Transverse colon (tissue), 4 donors: ENCODE measurements at regions not wholly inside any gene's neighbourhood (a gene's known extent, or its start where the extent isn't known, plus 50 kb on each side); places are given as distances from the start of the nearest gene placed in this dataset.

Experiments
- DNase-seq: peaks from one replicate; pipeline ENCODE4 v3.0.0-alpha.2; 2019
- H3K27ac ChIP-seq, 4 donors: fragments of 200-600 bp; sonication (generic); 2 replicates each; pipeline ENCODE4 v1.5.1; 2016 to 2018; ENCODE audit warnings: inconsistent platforms in 4 of 4
- H3K27me3 ChIP-seq: fragments of 200-600 bp; sonication (generic); 2 replicates; pipeline ENCODE4 v1.5.1; 2017; ENCODE audit warnings: inconsistent platforms
- H3K36me3 ChIP-seq, 4 donors: fragments of 200-600 bp; sonication (generic); 2 replicates each; pipeline ENCODE4 v1.5.1; 2017 to 2019; ENCODE audit warnings: inconsistent platforms in 4 of 4
- H3K4me1 ChIP-seq, 4 donors: fragments of 200-600 bp; sonication (generic); 2 replicates each; pipeline ENCODE4 v1.5.1; 2017 to 2020; ENCODE audit warnings: inconsistent platforms in 4 of 4
- H3K4me3 ChIP-seq, 4 donors: fragments of 200-600 bp; sonication (generic); 1 replicate in 1 of 4; 2 replicates in 3 of 4; pipeline versions ENCODE4 v1.5.1 to v1.6.1; 2017 to 2019; ENCODE audit warnings: inconsistent platforms in 4 of 4
- H3K9me3 ChIP-seq, 2 donors: fragments of 200-600 bp; sonication (generic); 2 replicates each; pipeline ENCODE4 v1.5.1; 2017 to 2019; ENCODE audit warnings: inconsistent platforms in 2 of 2
- EP300 ChIP-seq: sonication (generic); formaldehyde crosslinking; IDR thresholded peaks from one replicate; pipeline ENCODE4 v1.6.1; 2017; ENCODE audit warnings: antibody characterized with exemption, low read depth
- POLR2A ChIP-seq: fragments of 450-650 bp; IDR thresholded peaks from one replicate; pipeline ENCODE4 v1.6.1; 2016; ENCODE audit warnings: antibody characterized with exemption, mild to moderate bottlenecking, moderate library complexity
- POLR2AphosphoS5 ChIP-seq, 3 donors: sonication (generic); formaldehyde crosslinking; IDR thresholded peaks; one replicate each; pipeline ENCODE4 v1.6.1; 2016; ENCODE audit warnings: antibody characterized with exemption in 3 of 3
- WGBS, 2 donors: methylation state at CpG; one replicate each; pipeline ENCODE4 v1.1.5; 2018; ENCODE audit warnings: low coverage in 1 of 2; 5-methylcytosine and 5-hydroxymethylcytosine counted together
- in situ Hi-C, 4 donors: fragments of 200-750 bp; cut with MboI; loops; one replicate each; pipeline versions ENCODE4 v1.15.0 to v1.15.1; 2017; ENCODE audit warnings: low sequenced_read_pairs in 3 of 4, low pct_ligation_motif_present in 1 of 4, low pct_unique_long_range_greater_than_20kb in 1 of 4
- intact Hi-C: fragments of 100-400 bp; cut with DNase I; formaldehyde crosslinking; loops from one replicate; pipeline ENCODE4 v1.15.1; 2023; ENCODE audit warnings: low total_unique reads
- TF ChIP-seq, protein P1 (sequence below), 5 experiments: fragments of 200-600 bp in 3 of 5; fragments of 450-650 bp in 2 of 5; sonication (generic) in 3 of 5; IDR thresholded peaks; 1 replicate in 2 of 5; 2 replicates in 3 of 5; pipeline ENCODE4 v1.5.1; 2016 to 2017; ENCODE audit warnings: antibody characterized with exemption in 5 of 5, inconsistent platforms in 3 of 5, mild to moderate bottlenecking in 2 of 5, moderate library complexity in 1 of 5

- no peaks in the 10 kb centered on the region for H3K4me1 ChIP-seq
- no peak for TF ChIP-seq POLR2AphosphoS5 (IDR thresholded peaks at IDR 0.05)
- TF ChIP-seq POLR2A: no peak
- TF ChIP-seq, protein P1, sequence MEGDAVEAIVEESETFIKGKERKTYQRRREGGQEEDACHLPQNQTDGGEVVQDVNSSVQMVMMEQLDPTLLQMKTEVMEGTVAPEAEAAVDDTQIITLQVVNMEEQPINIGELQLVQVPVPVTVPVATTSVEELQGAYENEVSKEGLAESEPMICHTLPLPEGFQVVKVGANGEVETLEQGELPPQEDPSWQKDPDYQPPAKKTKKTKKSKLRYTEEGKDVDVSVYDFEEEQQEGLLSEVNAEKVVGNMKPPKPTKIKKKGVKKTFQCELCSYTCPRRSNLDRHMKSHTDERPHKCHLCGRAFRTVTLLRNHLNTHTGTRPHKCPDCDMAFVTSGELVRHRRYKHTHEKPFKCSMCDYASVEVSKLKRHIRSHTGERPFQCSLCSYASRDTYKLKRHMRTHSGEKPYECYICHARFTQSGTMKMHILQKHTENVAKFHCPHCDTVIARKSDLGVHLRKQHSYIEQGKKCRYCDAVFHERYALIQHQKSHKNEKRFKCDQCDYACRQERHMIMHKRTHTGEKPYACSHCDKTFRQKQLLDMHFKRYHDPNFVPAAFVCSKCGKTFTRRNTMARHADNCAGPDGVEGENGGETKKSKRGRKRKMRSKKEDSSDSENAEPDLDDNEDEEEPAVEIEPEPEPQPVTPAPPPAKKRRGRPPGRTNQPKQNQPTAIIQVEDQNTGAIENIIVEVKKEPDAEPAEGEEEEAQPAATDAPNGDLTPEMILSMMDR (IDR thresholded peaks at IDR 0.05): no peak
- TF ChIP-seq EP300: no peak
- H3K9me3 ChIP-seq: no peaks in the 10 kb centered on the region
- H3K27ac ChIP-seq: no peak overlapping the region
- intact Hi-C loops (no loop called here), in situ Hi-C loops (no loop called here)
- DNase-seq: peak; percentile 61
- no peaks in the 10 kb centered on the region for H3K36me3 ChIP-seq
- no peaks in the 10 kb centered on the region for H3K27me3 ChIP-seq
- 0% methylated on average over 2 to 3 of the region's 3 CpGs for WGBS, 2 donors
- H3K4me3 ChIP-seq: no peak overlapping the region
Observed at GRCh38 chr15:53072077-53072476, 281.9 kb upstream of the ONECUT1 start.

- Histone ChIP-seq H3K27me3 (no peaks in the 10 kb centered on the region), H3K36me3 (no peaks in the 10 kb centered on the region), H3K27ac (no peak overlapping the region), H3K4me3 (no peak overlapping the region), H3K4me1 (no peaks in the 10 kb centered on the region), H3K9me3 (no peaks in the 10 kb centered on the region)
- in situ Hi-C loops (no loop called here), intact Hi-C loops (no loop called here)
- WGBS, 2 donors: 76 to 80% methylated on average over 1 to 4 of the region's 4 CpGs
- DNase-seq: no peak
- TF ChIP-seq, protein P1 (IDR thresholded peaks at IDR 0.05): no peak
- TF ChIP-seq POLR2A: no peak
Observed at GRCh38 chr15:53068636-53069035, 278.5 kb upstream of the ONECUT1 start.

- DNase-seq: no peak
- no peak overlapping the region for H3K27ac ChIP-seq
- no peak for TF ChIP-seq EP300
- TF ChIP-seq POLR2AphosphoS5 (IDR thresholded peaks at IDR 0.05): no peak
- TF ChIP-seq, protein P1 (IDR thresholded peaks at IDR 0.05): no peak
- no peak for TF ChIP-seq POLR2A
- H3K27me3 ChIP-seq: no peaks in the 10 kb centered on the region
- H3K9me3 ChIP-seq: no peaks in the 10 kb centered on the region
- in situ Hi-C loops (no loop called here), intact Hi-C loops (no loop called here)
- H3K36me3 ChIP-seq: no peaks in the 10 kb centered on the region
- no peaks in the 10 kb centered on the region for H3K4me1 ChIP-seq
- WGBS, 2 donors: 81 to 82% methylated on average over 6 to 10 of the region's 10 CpGs
- H3K4me3 ChIP-seq: no peak overlapping the region
Observed at GRCh38 chr15:53059273-53060043, 269.3 kb upstream of the ONECUT1 start.

DNA sequence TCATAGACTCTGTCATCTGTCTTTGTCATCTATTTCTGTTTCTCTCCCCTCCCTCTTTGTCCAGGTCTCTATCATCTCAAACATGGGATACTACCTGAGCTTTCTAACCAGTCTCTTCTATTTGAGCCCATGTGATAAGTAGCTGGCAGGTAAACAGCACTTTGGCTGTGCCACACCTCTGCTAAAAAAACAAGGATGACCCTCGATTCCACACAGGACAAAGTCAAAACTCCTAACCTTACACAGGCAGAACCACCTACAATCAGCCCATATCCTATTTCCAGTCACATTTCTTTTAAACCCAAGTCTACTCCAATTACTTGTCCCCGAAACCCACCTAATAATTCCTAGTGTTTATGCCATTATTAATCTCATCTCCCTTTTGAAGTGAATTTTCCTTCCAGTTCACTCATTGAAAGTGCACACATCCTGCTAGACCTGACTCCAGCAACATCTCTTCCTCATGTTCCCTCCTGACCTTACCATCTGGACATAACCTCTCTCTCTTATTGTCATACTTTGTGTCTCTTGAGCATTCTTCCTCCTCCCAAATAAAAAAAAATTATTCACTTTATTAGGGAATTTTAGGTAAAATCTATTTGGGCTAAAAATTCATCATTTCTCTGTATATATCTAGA, 256.1 kb upstream of the ONECUT1 start:
- 56 to 88% methylated on average over 1 to 2 of the region's 2 CpGs for WGBS, 2 donors
- H3K36me3 ChIP-seq: no peaks in the 10 kb centered on the region
- no peaks in the 10 kb centered on the region for H3K27me3 ChIP-seq
- intact Hi-C loops: no loop called here
- H3K4me3 ChIP-seq: no peak overlapping the region
- no peaks in the 10 kb centered on the region for H3K4me1 ChIP-seq
- no peak for DNase-seq
- no peak overlapping the region for H3K27ac ChIP-seq
- no peak for TF ChIP-seq EP300
- no peak for TF ChIP-seq POLR2A
- TF ChIP-seq, protein P1 (IDR thresholded peaks at IDR 0.05): no peak
- no peak for TF ChIP-seq POLR2AphosphoS5 (IDR thresholded peaks at IDR 0.05)
- in situ Hi-C loops: no loop called here
- peaks cover 7 to 9% of the 10 kb centered on the region in 2 donors for H3K9me3 ChIP-seq
